Activated CD4-positive, alpha-beta T cell treated with anti-CD3 and anti-CD28 coated beads, Interleukin-2, amount 10 ng/mL, durations not matched to agents 7 days and 5 days (primary cell): ENCODE measurements at regions not wholly inside any gene's neighbourhood (a gene's known extent, or its start where the extent isn't known, plus 50 kb on each side); places are given as distances from the start of the nearest gene placed in this dataset.

ENCODE experiments used
- CTCF ChIA-PET: fragments of 350-600 bp; sonication (Branson Sonifier 250); formaldehyde crosslinking; loops from one replicate; lab custom pipeline; 2021; ENCODE audit warnings: antibody characterized with exemption; lab: Charles Lee
- POLR2A ChIA-PET: fragments of 350-600 bp; sonication (Branson Sonifier 250); formaldehyde crosslinking; loops from one replicate; lab custom pipeline; 2021; ENCODE audit warnings: antibody characterized with exemption; lab: Charles Lee
- DNase-seq: peaks from one replicate; pipeline ENCODE4 v3.0.0-alpha.2; 2020
- H3K27ac Mint-ChIP-seq: one replicate; pipeline ENCODE4 v1.8.0; 2021; ENCODE audit warnings: mild to moderate bottlenecking, moderate library complexity, mixed read lengths
- H3K27me3 Mint-ChIP-seq: one replicate; pipeline ENCODE4 v1.8.0; 2021; ENCODE audit warnings: mixed read lengths
- H3K36me3 Mint-ChIP-seq: one replicate; pipeline ENCODE4 v1.8.0; 2021; ENCODE audit warnings: low read depth, mixed read lengths
- H3K4me1 Mint-ChIP-seq: one replicate; pipeline ENCODE4 v1.8.0; 2021; ENCODE audit warnings: mixed read lengths
- H3K4me3 Mint-ChIP-seq: one replicate; pipeline ENCODE4 v1.8.0; 2021; ENCODE audit warnings: mild to moderate bottlenecking, moderate library complexity, mixed read lengths
- H3K9me3 Mint-ChIP-seq: one replicate; pipeline ENCODE4 v1.8.0; 2021; ENCODE audit warnings: mixed read lengths

DNA sequence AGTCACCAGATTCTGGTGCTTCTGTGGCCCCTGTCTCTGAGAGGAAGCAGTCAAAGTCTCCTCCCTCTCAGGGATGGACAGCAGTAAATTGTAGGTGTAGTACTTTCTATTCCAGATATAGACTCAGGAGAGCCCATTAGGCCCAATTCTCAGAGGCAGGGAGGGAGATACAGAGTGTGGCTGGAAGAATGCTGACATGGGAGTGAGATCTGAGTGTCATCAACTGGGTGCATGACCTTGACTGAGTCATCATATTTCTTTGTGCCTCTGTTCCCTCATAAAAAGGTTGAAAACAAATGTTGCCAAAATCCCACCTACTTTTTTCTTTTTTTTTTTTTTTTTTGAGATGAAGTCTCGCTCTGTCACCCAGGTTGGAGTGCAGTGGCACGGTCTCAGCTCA, 506.1 kb downstream of the BCL11A start:
- ChIA-PET POLR2A (no interaction called here), CTCF (no interaction called here)
- Mint-ChIP-seq H3K36me3 (no peaks in the 10 kb centered on the region), H3K9me3 (peaks cover 2% of the 10 kb centered on the region), H3K27me3 (no peaks in the 10 kb centered on the region), H3K4me1 (no peaks in the 10 kb centered on the region), H3K27ac (no peak overlapping the region), H3K4me3 (no peak overlapping the region)
- DNase-seq = no peak

DNA sequence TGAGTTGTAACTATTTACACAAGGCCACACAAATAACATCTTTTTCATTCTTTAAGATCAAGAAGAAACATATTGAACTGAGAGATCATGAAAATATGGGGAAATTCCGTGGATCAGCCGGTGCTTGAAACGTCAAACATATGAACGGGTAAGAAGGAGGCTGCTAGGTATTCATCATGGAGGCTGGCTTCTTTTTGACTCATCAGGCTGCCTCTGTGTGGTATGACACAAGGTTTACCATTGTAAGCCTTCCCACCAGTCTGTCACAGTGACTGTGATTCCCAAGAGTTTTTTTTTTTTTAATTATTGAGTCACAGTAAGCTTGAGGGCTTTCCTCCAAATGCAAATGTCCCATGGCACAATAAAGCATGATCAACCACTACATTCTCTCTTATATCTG, 506.9 kb downstream of the BCL11A start:
- no peak for DNase-seq
- H3K27ac Mint-ChIP-seq = no peak overlapping the region
- no peak overlapping the region for H3K4me3 Mint-ChIP-seq
- no peaks in the 10 kb centered on the region for H3K36me3 Mint-ChIP-seq
- no peaks in the 10 kb centered on the region for H3K4me1 Mint-ChIP-seq
- POLR2A ChIA-PET = no interaction called here
- peaks cover 2% of the 10 kb centered on the region for H3K9me3 Mint-ChIP-seq
- H3K27me3 Mint-ChIP-seq = no peaks in the 10 kb centered on the region
- CTCF ChIA-PET = no interaction called here

DNA sequence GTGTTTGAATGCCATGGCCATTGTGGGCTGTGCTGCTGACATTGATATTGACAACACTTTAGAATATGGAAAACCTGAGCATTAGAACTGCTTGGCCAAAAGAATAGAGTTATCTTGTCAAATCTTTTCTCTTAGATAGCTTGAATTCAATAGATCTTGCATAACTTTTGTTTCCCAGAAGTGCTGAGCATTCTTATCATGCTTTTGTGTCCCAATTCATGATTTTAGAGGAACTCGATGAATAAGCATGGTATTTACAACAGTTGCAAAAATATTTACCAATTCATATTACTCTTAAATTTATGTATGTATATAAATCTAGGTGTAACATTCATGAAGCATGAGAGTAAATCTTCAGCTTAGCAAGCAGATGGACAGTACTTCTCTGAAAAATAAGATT, 508.0 kb downstream of the BCL11A start:
- H3K27ac Mint-ChIP-seq = no peak overlapping the region
- H3K4me1 Mint-ChIP-seq = no peaks in the 10 kb centered on the region
- no peak for DNase-seq

DNA sequence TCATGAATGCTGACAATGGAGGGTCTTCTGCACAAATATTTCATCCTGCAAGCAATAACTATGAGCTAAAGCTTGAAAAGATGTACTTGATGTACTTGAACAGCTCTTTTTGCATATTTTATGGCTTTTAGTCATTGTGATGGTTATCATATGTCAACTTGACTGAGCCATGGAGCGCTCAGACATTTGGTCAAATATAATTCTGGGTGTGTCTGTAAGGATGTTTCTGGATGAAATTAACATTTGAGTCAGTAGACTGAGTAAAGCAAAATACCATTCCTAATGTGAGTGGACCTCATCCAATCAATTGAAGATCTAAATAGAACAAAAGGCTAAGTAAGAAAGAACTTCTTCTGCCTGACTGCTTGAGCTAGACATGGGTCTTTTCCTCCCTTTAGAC, 509.0 kb downstream of the BCL11A start:
- H3K27ac Mint-ChIP-seq = no peak overlapping the region
- peaks cover 2% of the 10 kb centered on the region for H3K9me3 Mint-ChIP-seq
- H3K4me3 Mint-ChIP-seq = no peak overlapping the region
- CTCF ChIA-PET = no interaction called here
- POLR2A ChIA-PET = no interaction called here
- no peaks in the 10 kb centered on the region for H3K4me1 Mint-ChIP-seq
- DNase-seq = no peak
- H3K36me3 Mint-ChIP-seq = no peaks in the 10 kb centered on the region
- no peaks in the 10 kb centered on the region for H3K27me3 Mint-ChIP-seq

More for the DNA sequence above, 508.0 kb downstream of the BCL11A start:
- ChIA-PET POLR2A (no interaction called here), CTCF (no interaction called here)
- no peaks in the 10 kb centered on the region for H3K36me3 Mint-ChIP-seq
- no peaks in the 10 kb centered on the region for H3K27me3 Mint-ChIP-seq
- H3K4me3 Mint-ChIP-seq = no peak overlapping the region
- peaks cover 2% of the 10 kb centered on the region for H3K9me3 Mint-ChIP-seq

DNA sequence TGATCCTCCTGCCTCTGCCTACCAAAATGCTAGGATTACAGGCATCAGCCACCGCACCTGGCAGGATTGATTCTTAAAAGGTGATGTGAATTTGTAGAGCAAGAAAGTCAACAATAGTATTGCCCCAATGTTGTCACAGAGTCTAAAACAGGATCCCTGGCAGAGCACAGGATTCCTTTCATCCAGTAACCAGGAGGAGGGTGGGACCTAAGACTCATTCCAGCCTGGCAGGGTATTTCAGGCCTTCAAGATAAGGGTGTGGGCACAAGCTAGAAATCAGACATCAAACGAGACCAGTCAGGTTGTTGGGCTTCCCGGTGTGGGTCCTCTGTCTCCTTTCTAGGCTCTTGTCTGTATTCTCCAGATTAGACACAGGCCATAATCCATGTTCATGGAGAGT, 511.4 kb downstream of the BCL11A start:
- Mint-ChIP-seq H3K27me3 (no peaks in the 10 kb centered on the region), H3K36me3 (no peaks in the 10 kb centered on the region), H3K9me3 (peaks cover 2% of the 10 kb centered on the region), H3K4me3 (no peak overlapping the region), H3K27ac (no peak overlapping the region), H3K4me1 (no peaks in the 10 kb centered on the region)
- CTCF ChIA-PET = no interaction called here
- no peak for DNase-seq
- POLR2A ChIA-PET = no interaction called here

DNA sequence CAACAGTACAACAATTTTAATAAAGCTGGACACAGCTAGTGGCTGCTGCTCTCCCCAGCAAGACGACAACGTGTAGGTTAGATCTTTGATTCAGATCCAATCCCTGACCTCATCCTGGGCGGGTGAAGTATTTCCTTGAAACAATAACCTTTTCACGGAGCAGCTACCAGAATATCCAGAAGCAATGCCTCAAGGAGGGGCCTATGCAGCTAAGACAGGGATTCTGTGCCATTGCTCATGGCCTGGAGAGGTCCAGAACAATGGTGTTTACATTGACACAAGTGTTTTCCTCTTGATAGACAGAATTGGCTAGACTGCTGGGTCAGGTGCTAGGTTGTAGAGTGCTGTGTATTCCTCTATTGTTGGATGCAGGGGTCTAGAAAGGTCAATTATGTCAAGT, 520.1 kb downstream of the BCL11A start:
- ChIA-PET POLR2A (no interaction called here), CTCF (no interaction called here)
- no peaks in the 10 kb centered on the region for H3K27me3 Mint-ChIP-seq
- no peak overlapping the region for H3K27ac Mint-ChIP-seq
- no peaks in the 10 kb centered on the region for H3K36me3 Mint-ChIP-seq
- no peak for DNase-seq
- H3K9me3 Mint-ChIP-seq = peaks cover 10% of the 10 kb centered on the region
- H3K4me3 Mint-ChIP-seq = no peak overlapping the region
- no peaks in the 10 kb centered on the region for H3K4me1 Mint-ChIP-seq

DNA sequence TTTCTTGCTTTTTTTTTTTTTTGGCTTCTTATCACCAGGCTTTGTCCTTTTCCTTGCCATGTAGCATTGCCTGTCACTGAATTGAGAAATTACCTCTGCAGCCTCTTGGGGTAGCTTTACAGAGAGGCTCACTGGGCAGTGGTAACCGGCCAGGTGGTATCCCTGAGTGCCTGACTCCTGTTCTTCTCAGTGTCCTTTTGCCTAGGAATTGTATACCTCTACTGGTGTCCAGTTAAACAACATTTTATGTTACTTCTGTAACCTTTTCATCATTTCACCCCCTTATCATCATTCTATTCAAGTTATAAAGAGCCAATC, 523.9 kb downstream of the BCL11A start:
- DNase-seq = no peak
- CTCF ChIA-PET = no interaction called here
- Mint-ChIP-seq H3K36me3 (no peaks in the 10 kb centered on the region), H3K27ac (no peak overlapping the region), H3K4me1 (no peaks in the 10 kb centered on the region), H3K4me3 (no peak overlapping the region), H3K9me3 (peaks cover 5% of the 10 kb centered on the region), H3K27me3 (no peaks in the 10 kb centered on the region)
- POLR2A ChIA-PET = no interaction called here

DNA sequence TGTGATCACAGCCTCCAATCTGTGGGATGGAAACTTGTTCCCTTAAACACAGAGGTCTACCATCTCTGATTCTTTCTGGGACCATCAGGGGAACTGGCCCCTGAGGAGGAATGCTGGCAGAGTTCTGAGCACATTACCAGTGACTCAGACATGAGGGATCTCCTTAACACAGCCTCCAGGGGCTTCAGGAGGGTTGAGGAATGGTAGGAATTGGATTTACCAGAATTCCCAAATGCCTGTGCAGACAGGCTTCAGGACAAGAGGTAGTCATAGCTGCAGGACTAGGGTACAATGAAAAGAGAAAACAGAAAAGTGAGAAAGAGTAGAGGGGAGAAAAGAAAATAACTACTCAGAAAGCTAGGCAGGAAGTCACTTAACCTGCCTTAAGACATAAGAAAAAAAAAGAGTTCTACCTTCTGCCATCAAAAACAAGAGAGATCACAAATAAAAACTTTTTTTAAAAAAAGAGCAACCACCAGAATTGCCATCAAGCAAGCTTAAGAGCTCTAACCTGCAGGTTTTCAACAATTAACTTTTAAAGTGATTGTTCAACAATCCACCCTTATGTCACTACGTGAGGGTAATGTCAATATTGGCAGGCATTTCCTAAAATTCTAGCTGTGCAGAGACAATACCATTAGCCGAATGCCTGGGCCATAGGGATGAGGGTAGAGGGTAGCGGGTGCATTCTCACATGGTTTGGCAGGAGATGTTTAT, 524.4 kb downstream of the BCL11A start:
- Mint-ChIP-seq H3K27me3 (no peaks in the 10 kb centered on the region), H3K4me1 (no peaks in the 10 kb centered on the region), H3K9me3 (peaks cover 5% of the 10 kb centered on the region), H3K27ac (no peak overlapping the region), H3K4me3 (no peak overlapping the region), H3K36me3 (no peaks in the 10 kb centered on the region)
- POLR2A ChIA-PET = no interaction called here
- CTCF ChIA-PET = no interaction called here
- no peak for DNase-seq

DNA sequence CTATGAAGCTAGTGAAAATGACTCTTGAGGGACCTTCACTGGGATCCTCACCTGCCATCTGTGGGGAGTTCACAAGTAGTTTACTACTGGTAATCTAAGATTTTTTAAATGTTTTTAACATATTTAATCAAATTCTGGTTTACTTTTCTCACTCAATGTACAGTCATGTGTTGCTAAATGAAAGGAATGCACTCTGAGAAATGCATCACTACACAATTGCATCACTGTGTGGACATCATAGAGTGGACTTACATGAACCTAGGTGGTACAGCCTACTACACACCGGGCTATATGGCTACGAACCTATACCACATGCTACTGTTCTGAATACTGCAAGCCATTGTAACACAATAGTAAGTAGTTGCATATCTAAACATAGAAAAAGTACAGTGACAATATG, 528.0 kb downstream of the BCL11A start:
- CTCF ChIA-PET = no interaction called here
- Mint-ChIP-seq H3K4me3 (no peak overlapping the region), H3K4me1 (no peaks in the 10 kb centered on the region), H3K9me3 (peaks cover 3% of the 10 kb centered on the region), H3K36me3 (no peaks in the 10 kb centered on the region), H3K27ac (no peak overlapping the region), H3K27me3 (no peaks in the 10 kb centered on the region)
- no peak for DNase-seq
- POLR2A ChIA-PET = no interaction called here

DNA sequence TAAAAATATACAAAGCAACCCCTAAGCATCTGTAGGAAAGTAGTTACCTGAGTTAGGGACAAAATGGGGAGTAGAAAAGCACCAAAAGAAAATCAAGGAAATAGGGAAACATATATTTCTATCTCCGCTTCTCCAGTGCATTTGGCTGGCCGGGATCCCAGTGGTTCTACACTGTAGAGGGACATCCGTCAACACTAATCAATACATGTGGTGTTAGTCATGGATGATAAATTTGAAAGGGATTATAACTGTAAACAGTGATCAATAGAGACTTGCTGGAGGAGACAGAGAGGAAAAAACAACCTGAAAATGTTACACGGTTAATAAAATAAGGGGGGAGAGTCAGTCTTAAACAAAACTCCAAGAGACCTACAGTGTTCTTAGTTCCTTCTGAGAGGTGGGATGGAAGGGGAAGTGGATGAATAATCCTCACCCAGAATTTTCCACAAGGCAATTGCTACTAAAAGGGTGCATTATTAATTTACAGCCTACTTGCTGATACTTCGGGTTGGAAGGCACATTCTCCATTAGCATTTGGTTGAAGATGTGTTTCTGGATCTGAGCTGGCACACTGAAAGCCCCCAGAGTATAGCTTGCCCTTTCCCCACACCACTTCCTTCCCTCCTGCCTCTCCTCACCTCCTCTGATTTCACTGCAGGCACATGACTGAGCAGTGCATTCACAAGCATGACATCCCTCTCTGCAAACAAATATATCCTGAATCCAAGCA, 530.0 kb downstream of the BCL11A start:
- H3K9me3 Mint-ChIP-seq = peaks cover 5% of the 10 kb centered on the region
- no peak overlapping the region for H3K4me3 Mint-ChIP-seq
- ChIA-PET CTCF (no interaction called here), POLR2A (no interaction called here)
- no peaks in the 10 kb centered on the region for H3K4me1 Mint-ChIP-seq
- no peaks in the 10 kb centered on the region for H3K36me3 Mint-ChIP-seq
- no peak overlapping the region for H3K27ac Mint-ChIP-seq
- DNase-seq = no peak
- no peaks in the 10 kb centered on the region for H3K27me3 Mint-ChIP-seq

DNA sequence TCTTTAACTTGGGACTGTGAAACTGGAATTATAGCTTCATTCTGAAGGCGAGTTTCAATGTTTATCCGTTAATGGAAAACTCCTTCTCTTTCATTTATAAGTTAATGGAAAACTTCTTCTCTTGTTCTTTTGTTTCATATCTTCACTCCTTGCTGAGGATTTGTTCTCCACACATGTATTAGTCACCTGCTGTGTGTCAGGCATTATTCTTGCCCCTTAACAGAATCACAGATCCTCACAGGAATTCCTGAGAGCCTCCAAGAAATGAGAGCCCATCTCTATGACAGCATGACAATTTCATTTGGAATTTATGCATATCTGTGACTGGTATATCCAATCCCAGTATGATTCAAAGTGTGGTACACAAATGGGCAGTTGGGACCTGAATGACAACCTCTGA, 545.8 kb downstream of the BCL11A start:
- POLR2A ChIA-PET = no interaction called here
- CTCF ChIA-PET = no interaction called here
- Mint-ChIP-seq H3K9me3 (no peaks in the 10 kb centered on the region), H3K27me3 (no peaks in the 10 kb centered on the region), H3K4me1 (no peaks in the 10 kb centered on the region), H3K36me3 (no peaks in the 10 kb centered on the region), H3K27ac (no peak overlapping the region), H3K4me3 (no peak overlapping the region)
- DNase-seq = no peak

DNA sequence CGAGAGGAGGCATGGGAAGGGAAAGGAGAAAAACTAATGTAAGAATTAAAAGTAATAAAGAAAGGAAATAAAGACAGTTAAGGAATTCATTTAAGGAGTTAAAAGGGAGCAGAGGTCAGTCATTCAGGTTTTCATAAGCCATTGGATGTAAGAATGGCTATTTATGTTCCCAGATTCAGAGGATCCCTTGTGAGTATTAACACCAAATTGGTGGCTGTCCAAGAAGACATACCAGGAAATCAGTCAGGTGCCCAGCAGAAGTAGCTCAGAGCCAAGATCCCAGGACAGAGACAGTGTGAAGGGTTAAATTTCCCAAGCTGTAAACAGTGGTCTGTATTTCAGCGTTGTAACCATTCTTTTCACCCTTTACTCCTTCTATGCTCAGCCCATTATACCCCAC, 550.4 kb downstream of the BCL11A start:
- H3K27me3 Mint-ChIP-seq = no peaks in the 10 kb centered on the region
- no peak overlapping the region for H3K4me3 Mint-ChIP-seq
- no peak for DNase-seq
- H3K9me3 Mint-ChIP-seq = no peaks in the 10 kb centered on the region
- no peak overlapping the region for H3K27ac Mint-ChIP-seq
- ChIA-PET POLR2A (no interaction called here), CTCF (no interaction called here)
- H3K36me3 Mint-ChIP-seq = no peaks in the 10 kb centered on the region
- no peaks in the 10 kb centered on the region for H3K4me1 Mint-ChIP-seq

DNA sequence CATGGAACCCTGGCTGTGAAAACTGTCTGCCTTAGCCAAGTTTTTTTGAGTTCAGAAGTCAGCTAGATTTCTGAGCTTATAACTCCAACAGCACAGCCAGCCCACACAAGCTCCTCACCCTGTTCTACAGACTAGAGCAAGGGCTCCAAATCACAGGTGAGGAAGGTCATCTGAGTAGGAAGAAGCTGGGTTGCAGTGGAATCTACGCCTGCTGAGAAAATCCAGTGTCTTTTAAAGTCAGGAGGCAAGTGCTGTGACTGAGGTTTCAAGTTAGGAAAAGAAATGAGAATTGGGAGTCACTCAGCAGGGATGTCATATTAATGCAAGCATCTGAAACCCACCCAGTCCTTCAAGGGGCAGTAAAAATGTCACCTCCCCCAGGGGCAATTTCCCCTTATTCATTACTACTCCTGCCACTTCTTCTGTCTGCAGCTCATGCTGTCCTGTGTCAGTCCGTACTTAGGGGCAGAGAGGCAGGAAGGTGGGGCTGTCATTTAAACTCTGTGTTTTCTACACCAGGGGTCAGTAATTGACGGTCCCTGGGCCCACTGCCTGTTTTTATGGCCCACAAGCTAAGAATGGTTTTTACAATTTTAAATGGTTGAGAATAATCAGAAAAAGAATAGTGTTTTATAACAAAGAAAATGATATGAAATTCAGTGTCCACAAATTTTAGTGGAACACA, 551.1 kb downstream of the BCL11A start:
- H3K9me3 Mint-ChIP-seq = no peaks in the 10 kb centered on the region

More for the DNA sequence above, 551.1 kb downstream of the BCL11A start:
- CTCF ChIA-PET = no interaction called here
- no peak overlapping the region for H3K27ac Mint-ChIP-seq
- no peak for DNase-seq
- POLR2A ChIA-PET = no interaction called here
- no peaks in the 10 kb centered on the region for H3K4me1 Mint-ChIP-seq
- H3K27me3 Mint-ChIP-seq = no peaks in the 10 kb centered on the region
- H3K4me3 Mint-ChIP-seq = no peak overlapping the region
- no peaks in the 10 kb centered on the region for H3K36me3 Mint-ChIP-seq
